ACHN (cell line): ENCODE measurements at regions not wholly inside any gene's neighbourhood (a gene's known extent, or its start where the extent isn't known, plus 50 kb on each side); places are given as distances from the start of the nearest gene placed in this dataset.

Experiments
- DNase-seq: peaks from one replicate; pipeline ENCODE4 v3.0.0-alpha.2; 2015
- in situ Hi-C: cut with HindIII; loops from 2 replicates; pipeline ENCODE4 v1.10.0; 2017; ENCODE audit warnings: low sequenced_read_pairs, low pct_ligation_motif_present, low pct_unique_long_range_greater_than_20kb

DNA sequence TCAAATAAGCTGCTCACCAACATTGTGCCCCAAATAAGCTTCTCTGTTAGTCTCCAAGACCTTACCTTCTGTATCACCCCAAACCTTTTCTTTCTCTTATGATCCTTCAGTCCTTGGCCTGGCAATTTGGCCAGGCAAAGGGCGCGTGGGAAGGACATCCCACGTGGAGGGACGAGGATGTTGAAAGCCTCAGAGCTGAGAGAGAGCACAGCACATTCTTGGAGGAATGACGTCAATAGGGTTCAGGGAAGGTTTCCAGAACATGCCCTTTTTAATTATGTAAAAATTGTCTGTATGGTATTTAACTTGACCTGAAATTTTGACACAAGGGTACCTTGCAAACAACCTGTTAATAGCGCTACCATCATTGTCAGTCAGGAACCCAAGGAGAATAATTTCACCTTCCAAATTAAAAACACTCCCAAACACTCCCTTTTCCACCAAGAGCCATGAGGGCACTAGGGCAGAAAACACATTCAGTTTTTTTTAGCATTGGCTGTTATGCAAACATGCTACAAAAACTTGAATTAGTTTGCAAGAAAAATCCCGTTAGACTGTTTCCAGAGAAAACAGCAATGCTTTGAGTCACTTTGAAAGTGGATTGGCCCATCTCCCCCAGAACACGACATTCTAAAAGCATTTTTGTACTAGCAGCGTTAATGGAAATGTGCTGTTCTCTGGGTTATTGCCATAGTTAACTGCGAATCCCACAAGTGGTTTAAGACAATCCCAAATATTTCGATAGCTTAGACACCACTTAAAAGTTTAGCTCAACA, 183.2 kb upstream of the PUDP start:
- in situ Hi-C loops: no loop called here
- no peak for DNase-seq

DNA sequence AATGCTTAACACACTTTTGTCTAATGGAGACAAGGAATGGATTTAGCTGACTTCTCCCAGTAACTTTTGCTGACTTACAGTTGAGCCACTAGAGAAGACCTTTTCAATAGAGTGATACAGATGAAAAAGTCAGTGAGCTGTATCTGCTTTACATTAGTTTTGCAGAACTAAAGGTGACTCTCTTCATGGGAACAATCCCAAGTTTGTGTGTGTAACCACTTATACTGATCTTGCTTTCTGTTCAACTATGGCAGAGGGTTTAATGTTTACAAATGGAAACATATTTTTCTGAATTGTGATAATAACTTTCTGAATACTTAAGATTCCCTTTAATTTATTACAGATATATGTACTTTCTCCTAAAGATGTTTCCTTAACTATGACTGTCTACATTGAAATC, 182.6 kb upstream of the PUDP start:
- no peak for DNase-seq
- in situ Hi-C loops: no loop called here

DNA sequence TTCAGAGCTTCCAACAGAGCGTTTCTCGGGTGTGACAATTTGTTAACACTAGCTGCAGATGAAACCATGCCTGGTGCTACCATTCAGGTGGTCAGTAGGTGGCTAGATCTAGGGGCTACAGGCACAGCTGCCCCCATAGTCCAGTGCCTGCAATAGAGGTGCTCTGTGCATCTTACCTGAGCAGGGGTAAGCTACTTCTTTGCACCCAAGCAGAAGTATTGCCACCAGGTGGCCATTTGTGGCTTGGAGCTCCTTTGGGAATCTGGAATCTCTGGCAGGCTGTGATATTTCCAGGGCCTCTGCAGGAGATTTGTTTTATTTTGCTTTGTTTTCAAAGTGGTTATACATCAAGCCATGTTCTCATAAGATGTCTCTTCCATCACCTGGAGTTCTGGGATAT, 170.7 kb upstream of the PUDP start:
- DNase-seq: no peak
- in situ Hi-C loops: no loop called here

DNA sequence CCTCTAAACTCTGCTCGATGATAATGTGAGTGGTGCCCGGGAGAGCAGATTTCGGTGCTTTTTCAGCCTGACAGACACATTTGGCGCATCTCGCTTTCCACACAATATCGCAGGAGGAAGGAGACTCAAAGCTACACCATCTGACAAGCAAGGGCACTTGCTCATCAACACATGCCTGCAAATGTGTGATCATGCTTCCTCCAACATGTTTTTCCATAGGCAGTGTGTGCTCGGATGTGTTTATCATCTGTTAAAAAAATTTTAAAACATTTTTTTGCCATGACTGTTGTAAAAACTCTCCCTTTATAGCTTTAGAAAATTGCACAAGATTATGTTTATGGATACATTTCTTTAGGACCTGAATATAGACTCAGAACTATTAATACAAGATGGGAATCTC, 170.3 kb upstream of the PUDP start:
- no peak for DNase-seq

DNA sequence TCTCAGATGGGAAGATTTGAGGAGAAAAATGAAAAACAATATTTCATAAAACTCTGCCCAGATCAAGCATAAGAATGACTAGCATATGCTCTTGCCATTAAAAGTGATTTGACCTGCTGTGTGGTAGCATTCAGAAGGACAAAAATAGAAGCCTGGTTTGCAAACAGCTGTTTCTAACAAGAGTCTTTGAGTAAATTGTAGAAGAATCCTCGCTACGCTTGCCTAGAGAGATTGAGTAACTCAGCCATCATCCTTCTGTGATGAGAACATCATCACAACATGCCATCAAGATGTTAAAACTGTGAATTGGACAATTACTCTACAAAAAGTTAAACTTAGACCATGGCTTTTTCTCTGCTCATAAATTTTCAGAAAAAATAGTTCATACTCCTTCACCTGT, 168.9 kb upstream of the PUDP start:
- no peak for DNase-seq
- in situ Hi-C loops: no loop called here

More for the DNA sequence above, 170.3 kb upstream of the PUDP start:
- in situ Hi-C loops: no loop called here

DNA sequence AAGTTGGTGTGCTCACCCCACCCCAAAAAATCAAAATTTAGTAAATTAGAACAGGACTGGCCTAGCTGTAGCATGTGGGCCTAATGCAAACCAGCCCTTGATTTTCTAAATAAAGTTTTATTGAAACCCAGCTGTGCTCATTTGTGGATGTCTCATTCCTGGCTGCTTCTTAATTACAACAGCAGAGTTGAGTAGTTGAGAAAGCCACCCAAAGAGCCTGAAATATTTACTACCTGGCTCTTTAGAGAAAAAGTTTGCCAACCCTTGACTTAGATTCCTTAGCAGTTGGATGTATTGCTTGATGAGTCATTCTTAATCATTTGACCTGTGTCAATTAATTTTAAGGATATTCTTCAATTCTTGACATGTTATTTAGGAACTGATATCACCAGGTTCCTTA, 168.3 kb upstream of the PUDP start:
- in situ Hi-C loops: no loop called here

DNA sequence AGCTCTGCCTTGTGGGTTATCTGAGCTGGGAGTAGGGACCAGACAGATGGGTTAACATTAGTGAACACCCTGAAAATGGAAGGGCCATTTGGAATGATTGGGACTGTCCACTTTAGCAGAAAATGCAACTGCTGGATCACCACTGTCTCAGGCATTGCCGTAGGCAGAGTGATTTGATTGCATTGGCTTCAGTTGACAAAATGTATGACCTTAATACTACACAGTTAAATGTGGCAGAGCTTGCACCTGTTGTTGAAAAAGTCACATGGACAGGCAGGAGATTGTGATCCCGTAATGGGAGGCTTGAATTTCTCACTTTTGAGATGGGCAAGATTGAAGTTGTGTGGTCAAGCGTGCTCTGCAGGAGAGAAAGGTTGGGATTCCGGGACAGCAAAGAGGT, 166.5 kb upstream of the PUDP start:
- in situ Hi-C loops: no loop called here
- DNase-seq: no peak

More for the DNA sequence above, 168.3 kb upstream of the PUDP start:
- no peak for DNase-seq

DNA sequence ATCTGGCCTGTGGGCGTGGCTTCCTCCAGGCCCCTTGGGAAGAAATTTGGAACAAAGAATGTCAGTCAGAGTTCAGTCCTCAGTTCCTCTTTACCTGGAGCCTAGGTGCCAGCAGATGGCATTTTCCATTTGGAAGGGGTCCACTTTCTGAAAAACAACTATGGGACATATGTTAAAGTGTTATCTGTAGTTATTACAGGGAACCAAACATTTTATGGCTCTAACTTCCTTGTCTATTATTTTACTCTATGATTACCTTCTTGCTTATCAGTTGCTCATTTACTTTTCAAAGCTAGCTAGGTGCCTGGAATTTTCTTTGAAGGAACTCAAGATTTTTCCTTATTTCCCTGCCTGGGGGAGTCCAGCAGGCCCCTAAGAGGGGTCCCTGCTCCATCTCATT, 159.8 kb upstream of the PUDP start:
- in situ Hi-C loops: no loop called here
- DNase-seq: no peak

DNA sequence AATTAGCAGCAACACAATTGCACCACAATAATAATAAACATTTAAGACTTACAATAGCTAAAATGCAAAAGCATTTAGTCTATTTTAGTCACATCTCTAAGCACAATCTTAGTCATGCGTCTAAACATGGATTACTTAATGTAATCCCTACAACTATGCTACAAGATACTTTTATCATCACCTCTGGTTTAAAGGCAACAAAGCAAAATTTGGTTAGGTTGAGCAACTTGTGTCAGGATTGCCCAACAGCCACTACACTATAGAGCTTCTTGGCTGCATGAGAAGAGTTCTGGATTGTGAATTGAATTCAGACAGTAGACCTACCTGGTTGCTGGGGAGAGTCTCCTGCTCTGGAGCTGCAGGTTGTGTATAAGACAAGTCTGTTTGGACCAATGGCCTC, 146.5 kb upstream of the PUDP start:
- in situ Hi-C loops: no loop called here
- no peak for DNase-seq

DNA sequence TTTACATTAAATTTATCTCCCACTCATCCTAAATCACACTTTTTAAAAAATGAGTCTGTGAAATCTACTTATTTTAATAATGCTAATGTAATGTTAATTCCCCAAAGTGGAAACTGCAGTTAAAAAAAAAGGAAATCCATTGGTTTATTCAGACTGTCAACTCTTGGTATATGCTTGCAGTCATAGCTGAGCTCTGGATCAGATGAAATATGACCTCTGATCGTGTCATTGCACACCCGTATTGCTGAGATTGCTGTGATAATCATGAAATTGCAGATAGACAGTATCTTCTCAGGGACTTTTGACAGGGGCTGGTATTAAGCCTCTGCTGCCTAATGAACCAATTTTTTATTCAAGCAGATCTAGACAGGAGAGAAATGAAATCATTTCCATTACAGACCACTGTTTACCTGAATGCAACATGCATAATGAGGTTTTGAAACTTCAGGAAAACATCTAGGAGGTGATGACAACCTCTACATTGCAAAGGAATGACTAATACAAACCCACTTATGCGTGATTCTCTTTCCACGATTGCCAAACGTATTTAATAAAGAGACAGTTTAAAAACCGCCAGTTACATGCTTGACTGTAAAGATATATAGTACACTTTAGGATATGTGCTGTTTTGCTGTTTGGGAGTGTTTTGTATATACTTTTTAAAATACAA, 138.3 kb upstream of the PUDP start:
- in situ Hi-C loops: no loop called here
- no peak for DNase-seq

DNA sequence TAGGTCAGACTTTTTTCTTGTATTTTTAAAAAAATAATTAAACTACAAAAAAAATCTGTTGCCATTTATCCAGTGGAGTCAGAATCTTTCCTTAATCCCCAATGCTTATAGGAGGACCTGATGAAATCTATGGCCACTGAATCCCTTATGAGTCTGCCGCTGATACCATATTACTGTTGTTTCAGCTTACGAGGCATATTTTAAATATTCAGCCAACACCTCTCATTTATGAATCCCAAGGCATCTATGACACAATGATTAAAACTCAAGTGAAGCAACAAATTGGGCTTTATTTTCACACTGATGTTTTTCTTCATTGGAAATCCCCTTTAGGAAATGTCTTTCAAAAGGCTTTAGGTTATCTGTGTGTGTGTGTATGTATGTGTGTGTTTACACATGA, 137.8 kb upstream of the PUDP start:
- DNase-seq: no peak
- in situ Hi-C loops: no loop called here

DNA sequence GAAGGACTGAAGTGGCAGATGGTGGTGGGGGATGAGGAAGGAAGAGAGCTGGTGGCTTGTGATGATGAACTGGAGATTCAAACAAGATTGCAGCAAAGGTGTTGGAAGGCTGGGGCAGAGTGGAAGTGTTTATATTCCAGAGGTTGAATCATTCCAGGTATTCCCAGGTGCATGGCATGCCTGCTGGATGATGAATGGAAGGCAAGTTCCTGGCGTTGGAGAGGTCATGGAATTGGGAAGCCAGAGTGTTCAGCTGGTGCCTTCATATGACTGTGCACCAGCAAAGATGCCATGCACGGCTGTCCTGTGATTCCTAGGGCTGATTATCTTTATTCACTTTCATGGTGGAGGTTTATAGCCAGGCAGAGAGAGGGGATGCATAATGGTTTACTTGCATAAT, 135.8 kb upstream of the PUDP start:
- in situ Hi-C loops: no loop called here
- DNase-seq: no peak

DNA sequence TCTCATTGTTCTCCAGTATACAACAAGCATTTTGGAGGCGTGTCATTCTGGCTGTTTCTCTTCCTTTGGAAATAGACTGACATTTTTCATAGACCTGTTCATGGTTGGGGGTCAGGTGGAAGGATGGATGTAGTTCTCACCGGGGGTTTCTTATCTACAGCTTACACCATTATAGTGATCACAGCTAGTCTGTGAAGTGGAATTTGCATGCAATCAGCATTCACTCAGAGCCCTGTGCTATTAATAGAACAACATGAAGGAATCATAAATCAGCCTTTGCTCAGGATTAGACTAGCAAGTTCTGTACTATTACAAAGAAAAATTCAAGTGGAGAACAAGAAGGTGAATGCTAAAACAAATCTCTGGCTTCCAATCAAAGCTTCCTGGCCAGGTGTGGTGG, 132.6 kb upstream of the PUDP start:
- no peak for DNase-seq
- in situ Hi-C loops: no loop called here

DNA sequence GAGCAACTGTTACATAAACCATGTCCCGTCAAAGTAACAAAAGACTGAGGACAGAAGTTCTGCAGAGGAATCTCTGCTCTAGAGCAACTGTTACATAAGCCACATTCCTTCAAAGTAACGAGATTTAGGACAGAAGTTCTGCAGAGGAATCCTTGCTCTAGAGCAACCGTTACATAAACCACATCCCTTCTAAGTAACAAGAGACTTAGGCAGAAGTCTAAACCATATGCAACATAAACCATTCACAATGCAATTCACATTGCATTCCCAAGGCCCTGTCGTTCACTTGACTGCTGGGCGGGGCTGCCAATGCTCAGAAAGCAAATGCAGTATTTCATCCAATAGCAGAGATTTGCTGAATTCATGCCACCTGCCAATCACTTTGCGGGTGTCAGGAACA, 124.4 kb upstream of the PUDP start:
- DNase-seq: no peak
- in situ Hi-C loops: no loop called here

DNA sequence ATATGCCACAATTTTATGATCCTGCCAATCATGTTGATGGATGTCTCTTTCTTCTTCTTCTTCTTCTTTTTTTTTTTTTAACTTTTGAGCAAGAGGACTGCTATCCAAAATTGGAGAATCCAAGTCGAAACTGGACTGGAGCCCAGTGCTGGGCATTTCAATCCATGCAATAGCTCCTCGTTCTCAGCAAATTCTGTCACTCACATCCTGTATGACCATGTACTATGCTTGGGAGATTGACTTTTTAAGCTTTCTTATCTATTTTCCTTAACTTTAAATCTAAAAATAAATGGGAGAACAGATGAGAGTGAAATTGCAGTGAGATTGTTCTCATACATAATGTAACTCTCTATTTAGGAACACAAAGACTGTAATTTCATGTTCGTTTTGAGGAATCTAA, 123.0 kb upstream of the PUDP start:
- DNase-seq: no peak
- in situ Hi-C loops: no loop called here

DNA sequence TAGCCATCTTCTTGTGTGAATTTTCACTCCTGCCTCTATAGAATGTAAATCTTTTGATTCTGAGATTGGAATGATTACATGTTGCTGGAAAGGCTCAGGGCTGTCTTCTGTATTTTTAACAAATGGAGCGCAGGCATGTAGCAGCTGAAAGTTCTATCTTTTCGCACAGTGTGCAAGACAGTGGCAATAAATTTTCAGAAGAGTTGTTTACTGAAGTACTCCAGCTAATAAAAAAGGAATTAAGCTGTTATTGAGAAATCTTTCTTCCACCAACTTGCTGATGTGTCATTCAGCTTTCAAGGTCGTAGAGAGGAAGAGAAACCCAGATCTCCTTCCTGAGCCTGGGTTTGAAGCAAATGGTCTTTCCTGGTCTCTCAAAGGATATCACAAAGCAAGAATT, 122.0 kb upstream of the PUDP start:
- DNase-seq: no peak
- in situ Hi-C loops: no loop called here

DNA sequence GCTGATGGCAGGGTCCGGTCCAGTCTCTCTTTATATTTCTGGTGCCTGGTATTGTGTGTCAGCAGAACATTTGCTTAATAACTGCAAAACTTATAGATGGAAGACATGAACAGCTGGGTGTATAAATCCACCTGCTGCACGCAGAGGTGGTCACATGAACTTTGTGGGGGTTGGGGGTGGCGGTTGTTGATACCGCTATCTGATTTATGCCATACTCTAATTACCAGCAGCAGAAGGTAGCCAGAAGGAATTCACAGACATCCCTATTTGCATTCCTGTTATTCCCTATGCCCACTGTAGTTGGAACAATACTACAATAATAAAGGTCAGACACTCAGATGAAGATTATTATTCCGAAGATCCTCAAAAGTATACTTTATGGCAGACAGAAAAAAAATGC, 121.6 kb upstream of the PUDP start:
- DNase-seq: no peak
- in situ Hi-C loops: no loop called here

DNA sequence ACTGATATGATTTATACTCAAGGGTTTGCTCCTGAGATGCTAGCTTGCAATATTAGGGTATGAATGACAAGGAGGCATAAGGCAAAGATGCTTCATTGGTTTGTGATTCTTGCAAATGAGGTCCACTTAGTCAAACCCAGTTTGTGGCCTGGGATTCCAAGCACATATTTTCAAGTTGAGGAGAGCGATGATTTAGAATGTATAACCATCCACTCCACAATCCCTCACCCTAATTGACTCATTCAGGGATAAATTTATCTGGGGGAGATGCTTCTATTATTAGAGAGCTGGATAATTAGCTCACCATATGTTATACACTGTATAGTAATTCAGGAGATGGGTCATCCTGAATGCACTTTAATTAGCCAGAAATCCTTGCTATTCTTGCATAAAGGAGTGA, 118.3 kb upstream of the PUDP start:
- DNase-seq: no peak
- in situ Hi-C loops: no loop called here

DNA sequence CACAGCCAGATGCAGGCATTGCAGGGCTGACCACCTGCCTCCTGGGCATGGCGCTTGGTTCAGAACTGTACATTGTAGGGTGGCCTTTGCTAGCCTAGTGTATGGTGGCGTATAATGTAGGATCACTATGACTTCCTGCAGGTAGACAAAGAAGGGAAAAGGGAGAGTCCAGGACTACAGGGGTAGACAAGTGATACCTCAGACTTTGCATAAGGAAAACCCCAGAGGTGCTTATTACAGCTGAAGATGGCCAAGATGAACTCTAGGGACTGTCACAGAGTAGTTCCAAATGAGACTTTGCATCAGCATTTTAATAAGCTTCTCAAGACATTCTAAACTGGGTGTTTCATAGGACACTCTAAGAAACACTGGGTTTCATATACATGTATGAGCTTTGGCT, 116.4 kb upstream of the PUDP start:
- in situ Hi-C loops: no loop called here
- no peak for DNase-seq

DNA sequence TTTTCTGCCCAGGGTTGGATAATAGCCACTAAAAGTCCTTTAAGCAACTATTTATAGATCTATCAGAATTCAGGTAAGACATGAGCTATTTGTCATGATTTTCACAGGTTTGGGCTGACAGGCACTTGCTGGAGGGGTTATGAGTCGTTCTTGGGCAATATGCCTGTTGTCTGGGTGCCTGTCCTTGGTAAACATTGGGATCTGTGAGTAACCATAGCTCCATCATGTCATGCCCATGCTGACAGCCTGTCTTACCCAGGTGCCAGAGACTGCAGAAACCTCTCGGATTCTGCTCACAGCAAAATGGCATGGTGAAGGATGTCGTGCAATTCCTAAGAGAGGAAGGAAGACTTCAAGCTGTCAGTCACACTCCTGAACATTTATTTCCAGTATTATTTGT, 116.0 kb upstream of the PUDP start:
- in situ Hi-C loops: no loop called here
- no peak for DNase-seq
